Left ventricle myocardium inferior (tissue), 1 donor: ENCODE measurements at regions not wholly inside any gene's neighbourhood (a gene's known extent, or its start where the extent isn't known, plus 50 kb on each side); places are given as distances from the start of the nearest gene placed in this dataset.

ENCODE experiments used
- DNase-seq: peaks from one replicate; pipeline ENCODE4 v3.0.0-alpha.2; 2020
- H3K27ac ChIP-seq: fragments of 200-600 bp; replicated peaks from 2 replicates; pipeline ENCODE4 v1.8.0; 2021
- H3K27me3 ChIP-seq: fragments of 200-600 bp; 2 replicates; pipeline ENCODE4 v1.8.0; 2021; ENCODE audit warnings: low read depth
- H3K36me3 ChIP-seq: fragments of 200-600 bp; 2 replicates; pipeline ENCODE4 v1.8.0; 2021
- H3K4me1 ChIP-seq: fragments of 200-600 bp; 2 replicates; pipeline ENCODE4 v1.8.0; 2021
- H3K4me3 ChIP-seq: fragments of 200-600 bp; 2 replicates; pipeline ENCODE4 v1.8.0; 2021; ENCODE audit warnings: mild to moderate bottlenecking, moderate library complexity
- H3K9me3 ChIP-seq: fragments of 200-600 bp; replicated peaks from 2 replicates; pipeline ENCODE4 v1.8.0; 2021
- CTCF ChIP-seq: fragments of 200-600 bp; IDR thresholded peaks from 2 replicates; pipeline ENCODE4 v1.8.0; 2021; ENCODE audit warnings: antibody characterized with exemption, mild to moderate bottlenecking, borderline replicate concordance
- intact Hi-C: fragments of 100-400 bp; cut with micrococcal nuclease; formaldehyde crosslinking; loops from one replicate; pipeline ENCODE4 v1.11.0; 2022
- donor health status: DM: no; HTN: yes; CAD: no; lungs with severe emphysema.

- intact Hi-C loops: no loop called here
- Histone ChIP-seq H3K4me1 (no peaks in the 10 kb centered on the region), H3K36me3 (no peaks in the 10 kb centered on the region), H3K27me3 (peaks cover 13% of the 10 kb centered on the region), H3K4me3 (no peak overlapping the region), H3K27ac (no peak overlapping the region), H3K9me3 (no peaks in the 10 kb centered on the region)
- no peak for TF ChIP-seq CTCF
- no peak for DNase-seq
Observed at GRCh38 chr6:156507106-156507505, 270.1 kb upstream of the ARID1B start.

GRCh38 chr6:156502969-156503504 is 274.1 kb upstream of the ARID1B start:
- intact Hi-C loops: no loop called here
- DNase-seq: no peak
- Histone ChIP-seq H3K27me3 (peaks cover 11% of the 10 kb centered on the region), H3K9me3 (no peaks in the 10 kb centered on the region), H3K27ac (no peak overlapping the region), H3K36me3 (no peaks in the 10 kb centered on the region), H3K4me3 (no peak overlapping the region), H3K4me1 (no peaks in the 10 kb centered on the region)
- TF ChIP-seq CTCF: no peak

- Histone ChIP-seq H3K4me3 (no peak overlapping the region), H3K4me1 (no peaks in the 10 kb centered on the region), H3K27me3 (no peaks in the 10 kb centered on the region), H3K27ac (no peak overlapping the region), H3K9me3 (no peaks in the 10 kb centered on the region), H3K36me3 (no peaks in the 10 kb centered on the region)
- DNase-seq: no peak
- intact Hi-C loops: no loop called here
- no peak for TF ChIP-seq CTCF
Observed at GRCh38 chr6:156497618-156498017, 279.6 kb upstream of the ARID1B start.

- Histone ChIP-seq H3K27me3 (no peaks in the 10 kb centered on the region), H3K4me1 (no peaks in the 10 kb centered on the region), H3K27ac (no peak overlapping the region), H3K9me3 (peaks cover 27% of the 10 kb centered on the region), H3K4me3 (no peak overlapping the region), H3K36me3 (no peaks in the 10 kb centered on the region)
- TF ChIP-seq CTCF: no peak
- intact Hi-C loops: no loop called here
- DNase-seq: no peak
Observed at GRCh38 chr6:156487877-156488276, 289.3 kb upstream of the ARID1B start.

GRCh38 chr6:156485150-156485549 is 292.0 kb upstream of the ARID1B start:
- TF ChIP-seq CTCF: no peak
- DNase-seq: no peak

More at GRCh38 chr6:156485150-156485549, 292.0 kb upstream of the ARID1B start:
- Histone ChIP-seq H3K4me3 (no peak overlapping the region), H3K36me3 (no peaks in the 10 kb centered on the region), H3K27me3 (no peaks in the 10 kb centered on the region), H3K4me1 (no peaks in the 10 kb centered on the region), H3K27ac (no peak overlapping the region), H3K9me3 (peaks cover 27% of the 10 kb centered on the region)
- intact Hi-C loops: no loop called here
